Choroid plexus epithelial cell (primary cell): ENCODE measurements at regions not wholly inside any gene's neighbourhood (a gene's known extent, or its start where the extent isn't known, plus 50 kb on each side); places are given as distances from the start of the nearest gene placed in this dataset.

Experiments
- DNase-seq: peaks from one replicate; pipeline ENCODE4 v3.0.0-alpha.2; 2010; ENCODE audit warnings: low read depth
- H3K4me3 ChIP-seq: 2 replicates; pipeline ENCODE4 v1.5.1; 2011; ENCODE audit warnings: low read depth, mild to moderate bottlenecking, control low read depth, low read length, moderate library complexity
- CTCF ChIP-seq: conservative IDR thresholded peaks from 2 replicates; pipeline ENCODE4 v1.5.1; 2011; ENCODE audit warnings: low read depth, mild to moderate bottlenecking, control low read depth, inconsistent platforms, low read length, moderate library complexity

GRCh38 chrX:148424570-148424969 lies 75.8 kb upstream of the AFF2 start:
- DNase-seq, result no peak
- no peak for TF ChIP-seq CTCF
- H3K4me3 ChIP-seq, result no peak overlapping the region

DNA sequence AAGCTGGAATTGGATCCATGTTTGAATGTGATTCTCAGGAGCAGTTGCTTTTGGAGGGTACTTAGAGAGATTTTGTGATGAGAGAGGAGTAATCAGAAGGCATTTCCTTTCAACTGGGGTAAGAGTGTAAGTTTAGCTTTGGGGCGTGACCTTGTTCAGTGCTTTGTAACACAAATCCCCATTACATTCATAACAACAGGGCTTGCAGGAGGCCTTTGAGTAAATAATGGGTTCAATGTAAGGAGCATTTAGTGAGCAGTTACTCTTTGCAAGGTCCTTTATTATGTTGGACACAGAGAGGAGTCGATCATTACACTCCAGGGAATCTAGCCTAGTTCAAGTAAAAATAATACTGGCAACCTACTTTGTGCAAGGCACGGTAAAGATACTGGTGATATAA lies 74.0 kb upstream of the AFF2 start:
- no peak overlapping the region for H3K4me3 ChIP-seq
- no peak for DNase-seq
- no peak for TF ChIP-seq CTCF

- no peak for DNase-seq
- TF ChIP-seq CTCF, result no peak
- H3K4me3 ChIP-seq, result no peak overlapping the region
Measured at GRCh38 chrX:148441387-148441786, 59.0 kb upstream of the AFF2 start.

- TF ChIP-seq CTCF, result no peak
- no peak overlapping the region for H3K4me3 ChIP-seq
- DNase-seq, result no peak
Measured at GRCh38 chrX:148443216-148443615, 57.2 kb upstream of the AFF2 start.

GRCh38 chrX:148448686-148449085 lies 51.7 kb upstream of the AFF2 start:
- H3K4me3 ChIP-seq, result no peak overlapping the region
- DNase-seq, result no peak
- no peak for TF ChIP-seq CTCF
